HEK293T (cell line): ENCODE measurements at regions not wholly inside any gene's neighbourhood (a gene's known extent, or its start where the extent isn't known, plus 50 kb on each side); places are given as distances from the start of the nearest gene placed in this dataset.

Experiments
- CTCF ChIA-PET: fragments of 350-600 bp; formaldehyde crosslinking; extraction: SDS; loops from one replicate; lab custom pipeline; 2021; ENCODE audit warnings: antibody characterized with exemption, inconsistent platforms; lab: Yijun Ruan, JAX
- POLR2A ChIA-PET: fragments of 350-600 bp; formaldehyde crosslinking; extraction: SDS; loops from one replicate; lab custom pipeline; 2020; ENCODE audit warnings: antibody characterized with exemption, inconsistent platforms; lab: Yijun Ruan, JAX
- DNase-seq: peaks from one replicate; pipeline ENCODE4 v3.0.0; 2012; ENCODE audit warnings: mixed read lengths; ENCODE audit errors: extremely low spot score
- ARNT ChIP-seq: fragments of 450-650 bp; IDR thresholded peaks from 2 replicates; pipeline ENCODE4 v1.6.1; 2017; ENCODE audit warnings: mild to moderate bottlenecking
- BHLHE40 ChIP-seq: fragments of 450-650 bp; IDR thresholded peaks from 2 replicates; pipeline ENCODE4 v1.6.1; 2016; ENCODE audit warnings: mild to moderate bottlenecking, moderate library complexity, borderline replicate concordance
- CTBP1 ChIP-seq: fragments of 450-650 bp; IDR thresholded peaks from 2 replicates; pipeline ENCODE4 v1.6.1; 2016; ENCODE audit warnings: borderline replicate concordance
- ELF4 ChIP-seq: fragments of 450-650 bp; IDR thresholded peaks from 2 replicates; pipeline ENCODE4 v1.6.1; 2017; ENCODE audit warnings: antibody characterized with exemption
- FOXA1 ChIP-seq: fragments of 450-650 bp; IDR thresholded peaks from 2 replicates; pipeline ENCODE4 v1.6.1; 2016; ENCODE audit warnings: mild to moderate bottlenecking
- FOXK2 ChIP-seq: fragments of 450-650 bp; IDR thresholded peaks from 2 replicates; pipeline ENCODE4 v1.6.1; 2016; ENCODE audit warnings: mild to moderate bottlenecking
- FOXM1 ChIP-seq: fragments of 450-650 bp; IDR thresholded peaks from 2 replicates; pipeline ENCODE4 v1.6.1; 2017; ENCODE audit warnings: mild to moderate bottlenecking, borderline replicate concordance
- HDGF ChIP-seq: fragments of 450-650 bp; IDR thresholded peaks from 2 replicates; pipeline ENCODE4 v1.6.1; 2017; ENCODE audit warnings: antibody characterized with exemption, borderline replicate concordance
- L3MBTL2 ChIP-seq: fragments of 450-650 bp; conservative IDR thresholded peaks from 2 replicates; pipeline ENCODE4 v1.6.1; 2016; ENCODE audit warnings: mild to moderate bottlenecking
- LEF1 ChIP-seq: fragments of 450-650 bp; IDR thresholded peaks from 2 replicates; pipeline ENCODE4 v1.6.1; 2017; ENCODE audit warnings: mild to moderate bottlenecking, borderline replicate concordance
- NFRKB ChIP-seq: fragments of 450-650 bp; IDR thresholded peaks from 2 replicates; pipeline ENCODE4 v1.6.1; 2016; ENCODE audit warnings: mild to moderate bottlenecking, moderate library complexity
- PKNOX1 ChIP-seq: fragments of 450-650 bp; IDR thresholded peaks from 2 replicates; pipeline ENCODE4 v1.6.1; 2016
- SP1 ChIP-seq: fragments of 450-650 bp; IDR thresholded peaks from 2 replicates; pipeline ENCODE4 v1.6.1; 2017
- SUZ12 ChIP-seq: fragments of 450-650 bp; IDR thresholded peaks from 2 replicates; pipeline ENCODE4 v1.6.1; 2016; ENCODE audit warnings: mild to moderate bottlenecking
- TARDBP ChIP-seq: fragments of 450-650 bp; IDR thresholded peaks from 2 replicates; pipeline ENCODE4 v1.6.1; 2016
- ZNF384 ChIP-seq: fragments of 450-650 bp; IDR thresholded peaks from 2 replicates; pipeline ENCODE4 v1.6.1; 2016

GRCh38 chr3:57004229-57004628 is 56.2 kb upstream of the SPATA12 start:
- ChIA-PET CTCF (no interaction called here), POLR2A (no interaction called here)
- no peak for DNase-seq
- TF ChIP-seq TARDBP (no peak), L3MBTL2 (no peak)

DNA sequence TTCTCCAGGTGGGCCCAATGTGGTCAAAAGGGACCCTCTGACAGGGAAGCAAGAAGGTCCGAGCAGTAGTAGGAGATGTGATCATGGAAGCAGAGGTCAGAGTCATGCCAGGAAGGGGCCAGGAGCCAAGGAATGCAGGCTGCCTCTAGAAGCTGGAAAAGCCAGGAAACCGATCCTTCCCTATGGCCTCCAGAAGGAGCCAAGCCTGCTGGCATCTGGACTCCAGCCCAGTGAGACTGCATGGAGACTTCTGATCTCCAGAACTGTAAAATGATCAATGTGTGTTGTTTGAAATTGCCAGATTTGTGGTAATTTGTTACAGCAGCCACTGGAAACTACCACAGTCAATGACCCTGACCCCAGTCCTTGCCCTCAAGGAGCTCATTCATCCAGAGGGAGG is 56.8 kb upstream of the SPATA12 start:
- TF ChIP-seq CTBP1 = no peak
- no peak for TF ChIP-seq SUZ12
- TF ChIP-seq TARDBP = no peak
- TF ChIP-seq ARNT = no peak
- TF ChIP-seq ZNF384 = no peak
- TF ChIP-seq FOXA1 = no peak
- no peak for TF ChIP-seq HDGF
- no peak for TF ChIP-seq L3MBTL2
- no peak for TF ChIP-seq PKNOX1
- no peak for TF ChIP-seq BHLHE40
- ChIA-PET POLR2A (no interaction called here), CTCF (no interaction called here)
- no peak for DNase-seq

DNA sequence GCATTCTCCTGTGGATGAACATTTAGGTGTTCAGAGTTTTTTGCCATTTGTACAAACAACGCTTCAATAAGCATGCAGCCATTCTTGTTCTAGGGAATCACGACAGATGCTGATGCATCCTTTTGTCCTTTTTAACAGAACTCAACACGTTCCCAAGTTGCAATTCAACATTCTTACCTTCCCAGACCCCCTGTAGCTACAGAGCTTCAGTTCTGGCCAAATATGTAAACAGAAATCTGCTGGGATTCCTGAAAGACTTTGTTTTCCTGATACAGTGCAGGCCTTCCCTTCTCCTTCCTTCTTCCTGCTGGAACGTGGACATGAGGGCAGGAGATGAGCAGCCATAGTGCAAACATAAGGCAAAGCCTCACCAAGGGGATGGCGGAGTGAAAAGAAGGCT is 59.1 kb upstream of the SPATA12 start:
- ChIA-PET CTCF (no interaction called here), POLR2A (interaction anchor here (0.6 kb wide), 1 partner anchor 10 kb away, joined by 3 read pairs; no protein-coding TSS in a partner anchor)
- DNase-seq = no peak
- TF ChIP-seq SP1 = no peak
- TF ChIP-seq ZNF384 = no peak
- no peak for TF ChIP-seq FOXM1
- TF ChIP-seq ARNT = no peak
- no peak for TF ChIP-seq FOXA1
- no peak for TF ChIP-seq NFRKB
- TF ChIP-seq PKNOX1 = no peak
- no peak for TF ChIP-seq BHLHE40
- no peak for TF ChIP-seq HDGF
- TF ChIP-seq TARDBP = no peak
- TF ChIP-seq ELF4 = no peak
- TF ChIP-seq L3MBTL2 = no peak
- no peak for TF ChIP-seq LEF1

- ChIA-PET CTCF (no interaction called here), POLR2A (no interaction called here)
Observed at GRCh38 chr3:57000012-57000411, 60.5 kb upstream of the SPATA12 start.

DNA sequence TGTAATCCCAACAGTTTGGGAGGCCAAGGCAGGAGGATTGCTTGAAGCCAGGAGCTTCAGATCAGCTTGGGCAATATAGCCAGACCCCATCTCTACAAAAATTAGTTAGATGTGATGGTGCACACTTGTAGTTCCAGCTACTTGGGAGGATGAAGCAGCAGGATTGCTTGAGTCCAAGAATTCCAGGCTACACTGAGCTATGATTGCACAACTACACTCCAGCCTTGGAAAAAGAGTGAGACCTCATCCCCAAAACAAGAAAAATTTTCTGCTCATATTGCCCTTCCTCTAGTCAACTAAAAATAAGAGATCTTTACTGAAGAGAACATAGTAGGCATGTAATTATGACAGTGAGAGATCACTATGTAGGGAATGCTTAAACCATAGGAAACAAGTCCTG is 60.9 kb upstream of the SPATA12 start:
- ChIA-PET CTCF (interaction anchor here (1.8 kb wide), 1 partner anchor 8 kb away, joined by 4 read pairs; no protein-coding TSS in a partner anchor), POLR2A (no interaction called here)
- TF ChIP-seq FOXA1 (no peak), FOXK2 (no peak), SP1 (no peak), PKNOX1 (no peak), L3MBTL2 (no peak), HDGF (no peak)
- DNase-seq = no peak

More at GRCh38 chr3:57000012-57000411, 60.5 kb upstream of the SPATA12 start:
- DNase-seq = no peak
- TF ChIP-seq LEF1 = no peak
- no peak for TF ChIP-seq FOXA1
- no peak for TF ChIP-seq FOXK2

- TF ChIP-seq ZNF384 (no peak), ELF4 (no peak), SP1 (no peak), PKNOX1 (no peak), BHLHE40 (no peak), FOXM1 (no peak), TARDBP (no peak)
- ChIA-PET CTCF (interaction anchor here (0.6 to 1.8 kb wide), 3 partner anchors 8 to 23 kb away, joined by 4 read pairs; no protein-coding TSS in a partner anchor), POLR2A (interaction anchor here (1.1 kb wide), 1 partner anchor 11 kb away, joined by 3 read pairs; no protein-coding TSS in a partner anchor)
- DNase-seq = no peak
Observed at GRCh38 chr3:56998076-56998529, 62.4 kb upstream of the SPATA12 start.

- ChIA-PET POLR2A (interaction anchor here (1.1 kb wide), 1 partner anchor 11 kb away, joined by 3 read pairs; no protein-coding TSS in a partner anchor), CTCF (interaction anchor here (0.6 to 1.8 kb wide), 3 partner anchors 9 to 23 kb away, joined by 4 read pairs; no protein-coding TSS in a partner anchor)
- DNase-seq = no peak
- TF ChIP-seq L3MBTL2 = no peak
- no peak for TF ChIP-seq HDGF
- TF ChIP-seq NFRKB = no peak
- no peak for TF ChIP-seq ELF4
- no peak for TF ChIP-seq LEF1
- TF ChIP-seq SP1 = no peak
- TF ChIP-seq CTBP1 = no peak
- TF ChIP-seq FOXA1 = no peak
- no peak for TF ChIP-seq FOXK2
- TF ChIP-seq FOXM1 = no peak
- no peak for TF ChIP-seq BHLHE40
- no peak for TF ChIP-seq ZNF384
- no peak for TF ChIP-seq PKNOX1
- TF ChIP-seq SUZ12 = no peak
- no peak for TF ChIP-seq TARDBP
- no peak for TF ChIP-seq ARNT
Observed at GRCh38 chr3:56997675-56998074, 62.8 kb upstream of the SPATA12 start.
